ENCODE measurements at regions not wholly inside any gene's neighbourhood (a gene's known extent, or its start where the extent isn't known, plus 50 kb on each side); places are given as distances from the start of the nearest gene placed in this dataset.
A peak's percentile ranks its signal among the peaks of the same experiment; 100 is the strongest.

- TF ChIP-seq CTCF (IDR thresholded peaks at IDR 0.05; ENCODE audit: low read depth, low read length), result no peak
- DNase-seq (ENCODE audit: extremely low read depth, low read depth), result no peak
Observed at GRCh38 chr5:167168971-167169370, 1122.5 kb upstream of the WWC1 start.

- TF ChIP-seq CTCF (IDR thresholded peaks at IDR 0.05; ENCODE audit: low read depth, low read length), result no peak
- DNase-seq (ENCODE audit: extremely low read depth, low read depth), result no peak
Observed at GRCh38 chr5:167171056-167171455, 1120.4 kb upstream of the WWC1 start.

GRCh38 chr5:167177736-167178135 lies 1113.7 kb upstream of the WWC1 start:
- no peak for TF ChIP-seq CTCF (IDR thresholded peaks at IDR 0.05; ENCODE audit: low read depth, low read length)
- DNase-seq (ENCODE audit: extremely low read depth, low read depth), result no peak

- TF ChIP-seq CTCF (IDR thresholded peaks at IDR 0.05; ENCODE audit: low read depth, low read length), result no peak
- no peak for DNase-seq (ENCODE audit: extremely low read depth, low read depth)
Observed at GRCh38 chr5:167180906-167181305, 1110.5 kb upstream of the WWC1 start.

- no peak for DNase-seq (ENCODE audit: extremely low read depth, low read depth)
- TF ChIP-seq CTCF (IDR thresholded peaks at IDR 0.05; ENCODE audit: low read depth, low read length), result no peak
Observed at GRCh38 chr5:167205881-167206280, 1085.6 kb upstream of the WWC1 start.

- TF ChIP-seq CTCF (IDR thresholded peaks at IDR 0.05; ENCODE audit: low read depth, low read length), result no peak
- peak; percentile 0 for DNase-seq (ENCODE audit: extremely low read depth, low read depth)
Observed at GRCh38 chr5:167207081-167207480, 1084.4 kb upstream of the WWC1 start.

- TF ChIP-seq CTCF (IDR thresholded peaks at IDR 0.05; ENCODE audit: low read depth, low read length), result no peak
Observed at GRCh38 chr5:167208911-167209310, 1082.5 kb upstream of the WWC1 start.

More at GRCh38 chr5:167208911-167209310, 1082.5 kb upstream of the WWC1 start:
- DNase-seq (ENCODE audit: extremely low read depth, low read depth), result no peak
